ENCODE measurements at regions not wholly inside any gene's neighbourhood (a gene's known extent, or its start where the extent isn't known, plus 50 kb on each side); places are given as distances from the start of the nearest gene placed in this dataset.

- no peak overlapping the region for H3K4me3 ChIP-seq (ENCODE audit: low read depth, low read length)
- no peak for DNase-seq (ENCODE audit: low read depth)
- no peak for TF ChIP-seq CTCF (IDR thresholded peaks at IDR 0.05; ENCODE audit: insufficient read depth, low read depth, low read length, missing control alignments)
These were observed 254.1 kb upstream of the SATB1 start for GRCh38 chr3:18679238-18679637.

GRCh38 chr3:18675197-18675596 is 250.1 kb upstream of the SATB1 start:
- no peak for DNase-seq (ENCODE audit: low read depth)
- no peak overlapping the region for H3K4me3 ChIP-seq (ENCODE audit: low read depth, low read length)
- TF ChIP-seq CTCF (IDR thresholded peaks at IDR 0.05; ENCODE audit: insufficient read depth, low read depth, low read length, missing control alignments): no peak

GRCh38 chr3:18672561-18672960 is 247.4 kb upstream of the SATB1 start:
- no peak for TF ChIP-seq CTCF (IDR thresholded peaks at IDR 0.05; ENCODE audit: insufficient read depth, low read depth, low read length, missing control alignments)
- no peak for DNase-seq (ENCODE audit: low read depth)
- H3K4me3 ChIP-seq (ENCODE audit: low read depth, low read length): no peak overlapping the region

- no peak for TF ChIP-seq CTCF (IDR thresholded peaks at IDR 0.05; ENCODE audit: insufficient read depth, low read depth, low read length, missing control alignments)
- DNase-seq (ENCODE audit: low read depth): no peak
- H3K4me3 ChIP-seq (ENCODE audit: low read depth, low read length): no peak overlapping the region
These were observed 245.6 kb upstream of the SATB1 start for GRCh38 chr3:18670759-18671158.

GRCh38 chr3:18669374-18669773 is 244.2 kb upstream of the SATB1 start:
- DNase-seq (ENCODE audit: low read depth): no peak
- no peak overlapping the region for H3K4me3 ChIP-seq (ENCODE audit: low read depth, low read length)
- TF ChIP-seq CTCF (IDR thresholded peaks at IDR 0.05; ENCODE audit: insufficient read depth, low read depth, low read length, missing control alignments): no peak

- DNase-seq (ENCODE audit: low read depth): no peak
- no peak overlapping the region for H3K4me3 ChIP-seq (ENCODE audit: low read depth, low read length)
- no peak for TF ChIP-seq CTCF (IDR thresholded peaks at IDR 0.05; ENCODE audit: insufficient read depth, low read depth, low read length, missing control alignments)
These were observed 242.4 kb upstream of the SATB1 start for GRCh38 chr3:18667552-18667951.

- no peak for TF ChIP-seq CTCF (IDR thresholded peaks at IDR 0.05; ENCODE audit: insufficient read depth, low read depth, low read length, missing control alignments)
- DNase-seq (ENCODE audit: low read depth): no peak
- no peak overlapping the region for H3K4me3 ChIP-seq (ENCODE audit: low read depth, low read length)
These were observed 241.5 kb upstream of the SATB1 start for GRCh38 chr3:18666655-18667054.
